Neural progenitor cell (in vitro differentiated cells): ENCODE measurements at regions not wholly inside any gene's neighbourhood (a gene's known extent, or its start where the extent isn't known, plus 50 kb on each side); places are given as distances from the start of the nearest gene placed in this dataset.

ENCODE experiments used
- CTCF ChIP-seq: fragments of 200-600 bp; sonication (generic); IDR thresholded peaks from 2 replicates; pipeline ENCODE4 v1.5.1; 2017; ENCODE audit warnings: antibody characterized with exemption, mild to moderate bottlenecking
- EZH2 ChIP-seq: fragments of 200-600 bp; sonication (generic); IDR thresholded peaks from 2 replicates; pipeline ENCODE4 v1.6.1; 2017; ENCODE audit warnings: antibody characterized with exemption, mild to moderate bottlenecking, moderate library complexity

- TF ChIP-seq CTCF, result no peak
- no peak for TF ChIP-seq EZH2
Observed at GRCh38 chr10:31148951-31149350, 117.3 kb upstream of the ZNF438 start.
